H1 (cell line): ENCODE measurements at regions not wholly inside any gene's neighbourhood (a gene's known extent, or its start where the extent isn't known, plus 50 kb on each side); places are given as distances from the start of the nearest gene placed in this dataset.
A peak's percentile ranks its signal among the peaks of the same experiment; 100 is the strongest.

Experiments used
- CTCF ChIA-PET: fragments of 300-600 bp; sonication (Branson Sonifier 250); formaldehyde crosslinking; loops from one replicate; lab custom pipeline; 2021; ENCODE audit not compliant: partially characterized antibody; lab: Charles Lee
- POLR2A ChIA-PET: fragments of 300-600 bp; sonication (Branson Sonifier 250); formaldehyde crosslinking; loops from one replicate; lab custom pipeline; 2021; ENCODE audit warnings: inconsistent platforms; ENCODE audit not compliant: partially characterized antibody; lab: Charles Lee
- DNase-seq, 2 experiments: peaks; one replicate each; pipeline versions ENCODE4 v3.0.0 to v3.0.0-alpha.2; 2010 to 2022; ENCODE audit warnings: low spot score in 2 of 2, low read depth in 1 of 2, mixed read lengths in 1 of 2
- FAIRE-seq: peaks from 2 replicates; lab custom pipeline; 2011; peaks lifted over from hg19 to GRCh38; lab: Jason Lieb, UNC
- H2AFZ ChIP-seq: 2 replicates; pipeline ENCODE4 v1.8.1; 2012; ENCODE audit warnings: low read length, inconsistent platforms
- H2AK5ac ChIP-seq: 2 replicates; pipeline ENCODE4 v1.6.1; 2013; ENCODE audit warnings: low read depth, low read length
- H2BK120ac ChIP-seq: replicated peaks from 2 replicates; pipeline ENCODE3; 2013; ENCODE audit warnings: low read depth, low read length, inconsistent platforms
- H2BK12ac ChIP-seq: 2 replicates; pipeline ENCODE4 v1.6.1; 2013; ENCODE audit warnings: low read depth, low read length
- H2BK15ac ChIP-seq: 2 replicates; pipeline ENCODE4 v1.6.1; 2013; ENCODE audit warnings: low read length
- H2BK20ac ChIP-seq: 2 replicates; pipeline ENCODE4 v1.6.1; 2013; ENCODE audit warnings: low read length
- H2BK5ac ChIP-seq: 2 replicates; pipeline ENCODE4 v1.6.1; 2013; ENCODE audit warnings: low read depth, low read length
- H3K14ac ChIP-seq: 2 replicates; pipeline ENCODE4 v1.6.1; 2013; ENCODE audit warnings: inconsistent platforms; ENCODE audit not compliant: insufficient read length
- H3K18ac ChIP-seq: 2 replicates; pipeline ENCODE4 v1.6.1; 2013; ENCODE audit warnings: low read length; ENCODE audit errors: extremely low read depth
- H3K23ac ChIP-seq: 2 replicates; pipeline ENCODE4 v1.6.1; 2013; ENCODE audit warnings: inconsistent platforms; ENCODE audit not compliant: insufficient read length
- H3K23me2 ChIP-seq: 2 replicates; pipeline ENCODE4 v1.6.1; 2013; ENCODE audit warnings: low read depth, low read length
- H3K27ac ChIP-seq: 2 replicates; pipeline ENCODE4 v1.6.1; 2011; ENCODE audit warnings: low read depth, low read length, inconsistent platforms
- H3K27me3 ChIP-seq, 4 experiments: replicated peaks in 1 of 4; 1 replicate in 1 of 4; 2 replicates in 3 of 4; pipeline versions ENCODE4 v1.6.1 to v1.8.1; 2011 to 2013; ENCODE audit warnings: low read length in 3 of 4, mild to moderate bottlenecking in 3 of 4, inconsistent platforms in 2 of 4, mixed read lengths in 2 of 4, moderate library complexity in 1 of 4; ENCODE audit not compliant: control insufficient read depth in 3 of 4, insufficient read depth in 3 of 4; ENCODE audit errors: extremely low read depth in 1 of 4
- H3K36me3 ChIP-seq, 4 experiments: 2 replicates each; pipeline versions ENCODE4 v1.6.1 to v1.8.1; 2011 to 2013; ENCODE audit warnings: mild to moderate bottlenecking in 4 of 4, low read length in 3 of 4, moderate library complexity in 2 of 4, control low read depth in 1 of 4, inconsistent platforms in 1 of 4; ENCODE audit not compliant: insufficient read depth in 4 of 4, control insufficient read depth in 2 of 4
- H3K4ac ChIP-seq: replicated peaks from 2 replicates; pipeline ENCODE3; 2013; ENCODE audit warnings: low read length, low read depth, mixed read lengths, inconsistent platforms; ENCODE audit not compliant: insufficient read length
- H3K4me1 ChIP-seq, 4 experiments: replicated peaks in 1 of 4; 1 replicate in 1 of 4; 2 replicates in 3 of 4; pipeline versions ENCODE4 v1.6.1 to v1.8.1; 2011 to 2013; ENCODE audit warnings: low read length in 3 of 4, inconsistent platforms in 2 of 4, mixed read lengths in 1 of 4; ENCODE audit not compliant: insufficient read depth in 4 of 4, control insufficient read depth in 3 of 4
- H3K4me2 ChIP-seq, 2 experiments: 2 replicates each; pipeline versions ENCODE4 v1.6.1 to v1.8.1; 2011 to 2013; ENCODE audit warnings: low read depth in 2 of 2, low read length in 2 of 2, control low read depth in 1 of 2, inconsistent platforms in 1 of 2, mild to moderate bottlenecking in 1 of 2; ENCODE audit not compliant: insufficient read depth in 1 of 2
- H3K4me3 ChIP-seq, 4 experiments: fragments of 200-600, 300-600 bp in 1 of 4; sonication (generic), shearing (Covaris generic), sonication (Bioruptor Twin) in 1 of 4; 2 replicates each; pipeline versions ENCODE4 v1.5.1 to v1.8.1; 2011 to 2016; ENCODE audit warnings: low read length in 4 of 4, low read depth in 3 of 4, control low read depth in 2 of 4, inconsistent platforms in 2 of 4, mild to moderate bottlenecking in 2 of 4, mixed read lengths in 1 of 4, moderate library complexity in 1 of 4; ENCODE audit not compliant: insufficient read depth in 2 of 4; ENCODE audit errors: extremely low read depth in 1 of 4
- H3K56ac ChIP-seq: replicated peaks from 2 replicates; pipeline ENCODE3; 2013; ENCODE audit warnings: low read depth, mild to moderate bottlenecking, mixed read lengths, low read length, inconsistent platforms; ENCODE audit not compliant: insufficient read length
- H3K79me1 ChIP-seq: 2 replicates; pipeline ENCODE4 v1.6.1; 2013; ENCODE audit warnings: low read depth, low read length, control low read depth
- H3K79me2 ChIP-seq, 2 experiments: 2 replicates each; pipeline versions ENCODE4 v1.6.1 to v1.8.1; 2012 to 2013; ENCODE audit warnings: low read length in 2 of 2, mild to moderate bottlenecking in 2 of 2, inconsistent platforms in 1 of 2; ENCODE audit not compliant: insufficient read depth in 2 of 2, control insufficient read depth in 1 of 2
- H3K9ac ChIP-seq, 4 experiments: replicated peaks in 1 of 4; 1 replicate in 1 of 4; 2 replicates in 3 of 4; pipeline versions ENCODE4 v1.6.1 to v1.8.1; 2011 to 2013; ENCODE audit warnings: low read depth in 3 of 4, low read length in 3 of 4, control low read depth in 2 of 4, mild to moderate bottlenecking in 2 of 4, moderate library complexity in 2 of 4, inconsistent platforms in 1 of 4; ENCODE audit errors: extremely low read depth in 1 of 4
- H3K9me3 ChIP-seq, 2 experiments: 2 replicates each; pipeline versions ENCODE4 v1.6.1 to v1.8.1; 2012 to 2013; ENCODE audit warnings: mild to moderate bottlenecking in 2 of 2, moderate library complexity in 2 of 2, control low read depth in 1 of 2, inconsistent platforms in 1 of 2, low read depth in 1 of 2, low read length in 1 of 2, mixed read lengths in 1 of 2; ENCODE audit not compliant: insufficient read depth in 2 of 2
- H4K20me1 ChIP-seq, 2 experiments: replicated peaks in 1 of 2; 2 replicates each; pipeline versions ENCODE3 to v1.8.1; 2011 to 2013; ENCODE audit warnings: inconsistent platforms in 2 of 2, low read length in 2 of 2, mild to moderate bottlenecking in 1 of 2; ENCODE audit not compliant: insufficient read depth in 2 of 2, control insufficient read depth in 1 of 2
- H4K5ac ChIP-seq: 2 replicates; pipeline ENCODE4 v1.6.1; 2013; ENCODE audit warnings: low read length, low read depth, mixed read lengths, inconsistent platforms; ENCODE audit not compliant: insufficient read length
- H4K8ac ChIP-seq: 2 replicates; pipeline ENCODE4 v1.8.0; 2013; ENCODE audit warnings: mild to moderate bottlenecking, moderate library complexity, low read length, inconsistent platforms; ENCODE audit not compliant: insufficient read depth; ENCODE audit errors: extremely low read depth
- H4K91ac ChIP-seq: replicated peaks from 2 replicates; pipeline ENCODE3; 2013; ENCODE audit warnings: low read length, mixed read lengths, inconsistent platforms; ENCODE audit not compliant: insufficient read length
- BCL11A ChIP-seq, 2 experiments: IDR thresholded peaks; one replicate each; pipeline ENCODE4 v1.6.1; 2011; ENCODE audit warnings: low read depth in 2 of 2, low read length in 2 of 2, mild to moderate bottlenecking in 2 of 2
- BRCA1 ChIP-seq: IDR thresholded peaks from 2 replicates; pipeline ENCODE4 v1.6.1; 2012; ENCODE audit warnings: low read depth, low read length, improper control_type of control experiment
- CREB1 ChIP-seq: IDR thresholded peaks from 2 replicates; pipeline ENCODE4 v1.6.1; 2012; ENCODE audit warnings: inconsistent platforms
- CTCF ChIP-seq, 3 experiments: IDR thresholded peaks; 1 replicate in 2 of 3; 2 replicates in 1 of 3; pipeline versions ENCODE4 v1.5.1 to v1.6.1; 2011; ENCODE audit warnings: low read length in 3 of 3, mild to moderate bottlenecking in 3 of 3, inconsistent platforms in 2 of 3, low read depth in 1 of 3, moderate library complexity in 1 of 3; ENCODE audit not compliant: insufficient read depth in 1 of 3; ENCODE audit errors: control extremely low read depth in 1 of 3
- GABPA ChIP-seq: IDR thresholded peaks from 2 replicates; pipeline ENCODE4 v1.6.1; 2011; ENCODE audit warnings: mild to moderate bottlenecking, low read length, moderate library complexity, borderline replicate concordance; ENCODE audit not compliant: insufficient read depth
- HDAC2 ChIP-seq, 2 experiments: fragments of 300-600 bp in 1 of 2; sonication (generic) in 1 of 2; IDR thresholded peaks; 2 replicates each; pipeline ENCODE4 v1.6.1; 2011 to 2012; ENCODE audit warnings: low read depth in 2 of 2, low read length in 2 of 2, mild to moderate bottlenecking in 2 of 2, moderate library complexity in 2 of 2, borderline replicate concordance in 1 of 2, inconsistent platforms in 1 of 2
- NANOG ChIP-seq: IDR thresholded peaks from 2 replicates; pipeline ENCODE4 v1.6.1; 2011; ENCODE audit warnings: low read length, low read depth, mild to moderate bottlenecking, inconsistent platforms; ENCODE audit not compliant: insufficient read depth, poor library complexity, severe bottlenecking
- POLR2A ChIP-seq, 2 experiments: IDR thresholded peaks; 1 replicate in 1 of 2; 2 replicates in 1 of 2; pipeline ENCODE4 v1.6.1; 2011; ENCODE audit warnings: low read depth in 2 of 2, low read length in 2 of 2, mild to moderate bottlenecking in 2 of 2; ENCODE audit errors: control extremely low read depth in 1 of 2
- SAP30 ChIP-seq: fragments of 300-600 bp; sonication (generic); IDR thresholded peaks from 2 replicates; pipeline ENCODE4 v1.7.1; 2012; ENCODE audit warnings: low read length, moderate library complexity, mild to moderate bottlenecking, inconsistent platforms; ENCODE audit not compliant: insufficient read depth, insufficient replicate concordance
- SIRT6 ChIP-seq: IDR thresholded peaks from one replicate; pipeline ENCODE4 v1.7.1; 2012; ENCODE audit warnings: low read length, inconsistent platforms
- TBP ChIP-seq: IDR thresholded peaks from 2 replicates; pipeline ENCODE4 v1.6.1; 2011; ENCODE audit warnings: low read depth, low read length, improper control_type of control experiment
- ZNF274 ChIP-seq: IDR thresholded peaks from 2 replicates; pipeline ENCODE4 v1.7.0; 2012; ENCODE audit warnings: low read length, borderline replicate concordance; ENCODE audit errors: extremely low read depth
- WGBS, 2 experiments: shearing (Covaris generic) in 1 of 2; methylation state at CpG; one replicate each; pipeline versions ENCODE4 v1.1.6 to v1.1.7; 2013 to 2015; ENCODE audit warnings: low lambda C conversion rate in 2 of 2, mixed read lengths in 2 of 2, inconsistent platforms in 1 of 2, low coverage in 1 of 2, missing lambda C conversion rate in 1 of 2; ENCODE audit not compliant: insufficient replicate concordance in 2 of 2, insufficient coverage in 1 of 2, insufficient read length in 1 of 2; ENCODE audit errors: extremely low coverage in 1 of 2, missing lambda C conversion rate in 1 of 2; 5-methylcytosine and 5-hydroxymethylcytosine counted together

- Histone ChIP-seq H2AFZ (peak overlapping the region; percentile 78), H3K4me2 (no peak overlapping the region), H4K91ac (no peak overlapping the region), H3K23me2 (no peaks in the 10 kb centered on the region; the same call in 1 of the 2 replicates), H3K18ac (no peak overlapping the region), H3K79me2 (no peaks in the 10 kb centered on the region), H2BK5ac (no peak overlapping the region), H3K9ac (no peak overlapping the region), H2BK20ac (no peak overlapping the region), H2AK5ac (no peak overlapping the region), H2BK120ac (no peak overlapping the region), H3K23ac (no peak overlapping the region), H3K27me3 (peaks cover 0 to 1% (median 0%) of the 10 kb centered on the region in 4 experiments; a peak in 1 of 7 replicates), H3K27ac (no peak overlapping the region), H4K20me1 (no peaks in the 10 kb centered on the region), H3K4me1 (peaks cover 0 to 2% (median 0%) of the 10 kb centered on the region in 4 experiments; a peak in 1 of 7 replicates), H2BK15ac (no peak overlapping the region), H3K4ac (no peak overlapping the region), H3K4me3 (no peak overlapping the region), H3K36me3 (no peaks in the 10 kb centered on the region; a peak in 1 of 8 replicates), H4K8ac (no peak overlapping the region), H3K56ac (no peak overlapping the region), H4K5ac (no peak overlapping the region), H3K9me3 (0 out of 4 replicates have a peak, but pooled peaks cover 0 to 2% of the 10 kb centered on the region in 2 experiments), H3K14ac (no peak overlapping the region), H3K79me1 (no peaks in the 10 kb centered on the region), H2BK12ac (no peak overlapping the region)
- no peak for DNase-seq
- no peak for FAIRE-seq
- ChIA-PET POLR2A (no interaction called here), CTCF (interaction anchor here (3.7 kb wide), 1 partner anchor 18 kb away, joined by 13 read pairs; no protein-coding TSS in a partner anchor)
- 88% methylated on average over 2 of the region's 2 CpGs; no CpG with 5 or more reads in 1 of the 2 experiments for WGBS, 2 experiments
- TF ChIP-seq NANOG (no peak), TBP (no peak), CREB1 (no peak), BRCA1 (no peak), CTCF (IDR thresholded peaks at IDR 0.05; ENCODE audit: control extremely low read depth in 1 of 3, insufficient read depth in 1 of 3, low read depth in 1 of 3, low read length in 3 of 3) (no peak), SAP30 (no peak), POLR2A (IDR thresholded peaks at IDR 0.05; ENCODE audit: control extremely low read depth in 1 of 2, low read depth in 2 of 2, low read length in 2 of 2) (no peak), ZNF274 (no peak), SIRT6 (no peak), HDAC2 (IDR thresholded peaks at IDR 0.05; ENCODE audit: borderline replicate concordance in 1 of 2, low read depth in 2 of 2, low read length in 2 of 2) (no peak), BCL11A (IDR thresholded peaks at IDR 0.05; ENCODE audit: low read depth in 2 of 2, low read length in 2 of 2) (no peak), GABPA (no peak)
These were observed 654.4 kb downstream of the DNAJB9 start for GRCh38 chr7:109224100-109224499.
